ENCODE measurements at regions not wholly inside any gene's neighbourhood (a gene's known extent, or its start where the extent isn't known, plus 50 kb on each side); places are given as distances from the start of the nearest gene placed in this dataset.

DNA sequence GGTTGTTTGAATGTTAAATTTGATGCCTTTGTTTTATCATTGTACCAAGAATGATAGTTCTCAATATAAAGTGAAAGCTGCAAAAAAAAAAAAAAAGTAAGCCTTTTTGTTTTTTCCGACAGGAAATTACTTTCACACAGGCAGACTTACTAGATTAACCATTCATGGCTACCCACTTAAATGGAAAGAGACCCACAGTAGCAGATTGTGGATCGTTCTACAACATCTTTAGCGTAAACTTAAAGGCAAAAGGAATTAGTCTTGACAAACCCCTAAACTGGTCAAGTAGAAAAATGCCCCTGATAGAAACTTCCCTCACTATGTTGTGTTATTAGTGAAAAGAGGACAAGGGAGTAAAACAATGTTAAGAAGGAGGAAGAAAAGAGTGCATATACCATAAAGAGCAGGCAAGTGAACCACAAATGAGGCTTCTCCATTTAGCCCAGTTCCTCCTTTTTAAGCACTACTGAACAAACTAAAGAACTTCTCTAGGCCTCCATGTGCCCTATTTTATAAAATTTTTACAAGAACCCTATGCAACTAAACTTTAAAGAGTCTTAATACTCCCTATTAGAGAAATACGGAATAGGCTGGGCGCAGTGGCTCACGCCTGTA, 1560.3 kb downstream of the MRPL39 start:
- no peak for DNase-seq

DNA sequence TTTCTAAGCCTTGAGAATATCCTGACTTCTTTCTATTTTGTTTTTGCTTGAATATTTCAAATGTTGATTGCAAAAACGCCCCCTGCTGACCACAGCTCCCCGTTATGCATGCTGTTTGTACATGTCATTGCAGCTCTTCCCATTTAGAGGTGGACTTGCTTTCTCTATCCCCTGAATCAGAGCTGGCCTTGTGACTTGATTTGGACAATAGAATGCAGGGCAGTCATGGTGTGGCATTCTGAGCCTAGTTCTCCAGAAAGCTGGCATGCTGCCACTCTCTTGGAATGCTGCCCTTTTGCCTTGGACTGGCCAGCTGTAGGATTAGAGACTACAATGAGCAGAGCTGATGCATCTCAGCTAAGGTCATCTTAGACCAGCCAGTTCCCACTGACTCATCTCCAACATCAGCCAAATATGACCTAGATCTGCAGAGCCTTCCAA, 1561.5 kb downstream of the MRPL39 start:
- no peak for DNase-seq

DNA sequence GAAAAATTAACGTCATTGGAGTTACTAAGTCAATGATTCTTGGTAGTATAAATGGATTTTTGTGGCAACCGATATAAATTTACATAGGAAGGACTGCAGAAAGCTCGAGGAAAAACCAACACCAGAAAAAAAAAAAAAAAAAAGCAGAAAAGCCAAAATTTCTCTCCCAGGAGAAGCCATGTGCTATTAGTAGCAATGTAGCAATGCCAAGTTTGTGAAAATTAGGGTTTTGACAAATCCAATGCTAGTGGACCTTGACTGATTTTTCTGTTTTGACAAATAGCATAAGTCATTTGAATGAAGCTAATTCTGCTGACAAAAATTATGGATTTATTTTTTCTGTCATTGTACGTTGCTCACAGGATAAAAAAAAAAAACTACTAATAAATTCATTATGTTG, 1561.9 kb downstream of the MRPL39 start:
- DNase-seq, result no peak

DNA sequence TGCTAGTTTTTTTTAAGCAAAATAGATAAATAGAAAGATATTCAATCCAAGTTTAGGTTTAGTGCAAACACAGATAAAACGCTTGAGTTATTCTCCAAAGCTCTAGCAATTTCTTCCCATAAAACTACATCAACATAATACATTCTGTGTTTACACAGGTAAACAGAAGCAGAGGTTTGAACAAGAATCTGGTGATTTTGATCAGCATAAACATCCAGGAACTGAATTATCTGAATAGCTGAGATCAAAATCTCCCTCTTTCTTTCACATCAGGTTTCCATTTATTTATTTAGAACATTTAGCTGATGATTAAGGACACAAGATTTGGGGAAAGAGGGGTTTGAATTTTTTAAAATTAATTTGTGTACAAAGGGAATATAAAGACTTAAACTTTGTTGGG, 1564.6 kb downstream of the MRPL39 start:
- no peak for DNase-seq

DNA sequence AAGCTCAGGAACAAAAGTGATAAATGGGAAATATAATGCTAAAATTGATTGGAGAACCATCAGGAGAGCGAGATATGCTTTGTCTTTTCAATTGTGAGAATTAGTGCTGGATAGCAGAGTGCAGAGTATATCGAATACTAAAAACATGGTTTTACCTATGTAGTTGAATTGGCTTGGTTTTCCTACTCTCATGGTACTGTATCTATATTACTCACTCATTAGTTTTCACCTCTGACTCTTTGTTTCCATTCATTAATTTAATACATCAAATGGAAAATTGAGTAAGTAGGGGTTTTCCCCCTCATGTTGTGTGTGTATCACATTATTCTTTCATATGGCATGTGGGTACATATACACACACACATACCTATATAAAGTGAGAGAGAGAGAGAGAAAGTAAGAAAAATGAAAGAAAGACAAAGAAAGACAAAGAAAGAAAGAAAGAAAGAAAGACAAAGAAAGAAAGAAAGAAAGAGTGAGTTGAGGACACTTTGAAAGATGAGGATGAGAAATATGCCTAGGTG, 1574.5 kb downstream of the MRPL39 start:
- DNase-seq, result no peak

DNA sequence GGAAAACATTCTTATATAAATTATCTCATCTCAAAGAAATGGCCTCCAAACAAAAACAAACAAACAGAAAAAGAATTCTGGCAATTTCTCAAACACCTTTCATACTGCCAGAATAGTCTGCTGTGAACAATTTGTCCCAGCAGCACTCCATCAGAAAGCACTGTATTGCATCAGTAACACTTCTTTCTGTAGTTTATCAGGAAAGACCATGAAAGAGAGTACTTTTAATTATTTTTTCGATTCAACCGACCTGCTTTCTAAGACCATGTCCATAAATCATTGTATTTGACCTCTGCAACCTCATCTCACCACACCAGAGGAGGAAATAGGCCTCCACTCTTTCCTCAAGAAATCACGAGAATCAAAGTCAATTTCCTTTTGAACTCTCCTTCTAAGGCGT, 1579.9 kb downstream of the MRPL39 start:
- no peak for DNase-seq

DNA sequence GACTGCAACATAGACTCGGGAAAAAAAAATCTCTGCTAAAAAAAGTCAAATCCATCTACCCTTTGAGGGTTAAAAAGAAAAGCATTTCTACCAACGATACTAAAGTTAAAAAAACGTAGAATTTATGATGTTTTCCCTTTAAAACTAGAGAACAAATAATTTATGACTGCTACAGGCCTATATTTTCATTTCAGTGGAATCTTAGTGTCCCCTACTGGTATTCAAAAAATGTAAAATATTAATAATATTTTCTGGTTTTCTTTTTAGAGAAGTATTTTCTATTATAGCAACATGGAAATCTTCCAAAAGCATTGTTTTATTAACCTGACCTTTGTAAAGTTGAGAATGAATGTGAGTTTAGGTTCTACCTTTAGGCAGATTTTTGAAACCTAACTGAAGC, 1582.2 kb downstream of the MRPL39 start:
- DNase-seq, result no peak

DNA sequence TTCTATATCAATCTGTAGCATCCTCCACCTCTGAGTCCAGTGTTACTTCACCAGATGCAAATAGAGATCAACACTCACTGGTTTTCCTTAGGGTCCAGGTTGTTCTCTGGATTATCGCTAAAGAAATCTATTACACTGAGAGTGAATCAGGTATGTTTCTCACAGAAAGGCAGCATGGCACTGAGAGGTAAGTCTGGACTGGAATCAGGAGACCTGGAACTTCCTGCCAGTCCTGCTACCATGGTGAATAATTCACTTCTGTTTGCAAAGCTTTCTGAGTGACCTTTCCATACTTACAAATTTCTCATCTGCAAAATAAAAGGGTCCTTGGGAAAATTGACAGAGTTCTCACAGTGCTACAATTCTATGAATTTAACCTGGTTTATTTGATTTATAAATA, 1583.3 kb downstream of the MRPL39 start:
- peak; percentile 77 for DNase-seq

DNA sequence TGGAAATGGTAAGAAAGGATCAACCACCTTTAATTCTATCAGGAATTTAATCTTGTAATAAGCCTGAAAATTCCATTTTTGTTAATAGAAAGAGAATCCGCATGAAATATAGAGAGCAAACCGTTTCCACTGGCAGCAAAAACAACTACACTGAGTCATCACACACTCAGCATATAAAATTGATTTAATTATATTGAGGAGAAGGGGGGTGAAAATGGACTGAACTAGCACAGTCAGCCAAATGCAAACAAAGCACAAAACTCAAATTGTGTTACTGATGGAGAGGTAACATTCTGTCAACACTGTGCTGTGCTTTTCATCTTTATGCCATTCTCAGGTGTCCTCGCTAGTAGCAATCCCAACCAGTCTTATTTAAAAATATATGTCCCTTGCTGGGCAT, 1583.9 kb downstream of the MRPL39 start:
- DNase-seq, result peak; percentile 74

DNA sequence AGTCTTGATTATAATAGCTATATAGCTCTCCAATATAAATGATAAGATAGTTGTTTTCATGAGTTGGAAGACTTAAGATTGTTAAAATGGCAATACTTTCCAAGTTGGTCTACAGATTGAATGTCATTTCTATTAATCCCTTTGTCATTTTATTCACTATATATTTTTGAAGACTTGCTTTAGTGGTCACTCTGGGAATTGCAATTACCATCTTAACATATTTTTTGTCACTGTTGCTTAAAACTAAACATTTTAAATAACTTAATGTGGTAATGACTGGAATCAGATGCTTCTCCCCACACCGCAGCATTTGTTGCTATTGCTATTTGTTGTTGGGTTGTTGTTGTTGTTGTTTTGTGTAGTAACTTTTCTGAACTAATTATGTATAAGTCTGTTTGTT, 1592.9 kb downstream of the MRPL39 start:
- DNase-seq, result no peak

DNA sequence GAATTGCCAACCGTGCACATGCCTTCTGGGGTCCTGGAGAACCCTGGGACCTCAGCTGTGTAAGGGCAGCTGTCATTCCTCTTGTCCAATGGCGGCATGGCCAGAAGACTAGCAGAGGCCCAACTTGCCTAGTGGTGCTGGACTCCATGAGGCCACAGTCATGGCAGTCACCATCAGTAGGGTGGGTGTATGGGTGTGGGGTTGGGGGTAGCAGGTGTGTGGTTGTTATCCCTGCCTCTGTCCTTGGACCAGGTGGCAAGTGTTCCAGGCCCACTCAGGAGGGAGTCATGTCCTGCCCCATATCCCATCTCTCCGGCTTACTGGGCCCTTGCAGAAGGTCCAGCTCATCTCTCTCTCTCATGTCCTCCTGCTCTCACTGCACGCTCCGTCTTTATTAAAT, 1596.2 kb downstream of the MRPL39 start:
- no peak for DNase-seq

DNA sequence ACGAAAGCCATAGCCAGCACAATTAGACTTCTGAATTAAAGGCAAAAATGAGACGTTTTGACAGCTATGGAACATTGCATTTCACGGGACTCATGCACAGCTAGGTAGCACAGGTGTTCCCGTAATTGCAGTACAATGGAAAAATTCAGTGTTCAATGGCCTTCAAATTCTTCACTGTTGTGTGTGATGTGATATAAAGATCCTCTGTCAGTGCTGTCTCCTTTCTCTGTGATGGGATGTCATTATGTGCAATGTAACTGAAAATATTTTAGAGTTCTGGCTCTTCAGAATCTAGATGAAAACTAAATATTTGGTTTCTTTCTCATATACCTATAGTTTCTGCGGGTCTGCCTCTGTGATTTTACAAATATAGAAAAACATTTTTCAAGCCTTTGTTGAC, 1599.7 kb downstream of the MRPL39 start:
- no peak for DNase-seq

DNA sequence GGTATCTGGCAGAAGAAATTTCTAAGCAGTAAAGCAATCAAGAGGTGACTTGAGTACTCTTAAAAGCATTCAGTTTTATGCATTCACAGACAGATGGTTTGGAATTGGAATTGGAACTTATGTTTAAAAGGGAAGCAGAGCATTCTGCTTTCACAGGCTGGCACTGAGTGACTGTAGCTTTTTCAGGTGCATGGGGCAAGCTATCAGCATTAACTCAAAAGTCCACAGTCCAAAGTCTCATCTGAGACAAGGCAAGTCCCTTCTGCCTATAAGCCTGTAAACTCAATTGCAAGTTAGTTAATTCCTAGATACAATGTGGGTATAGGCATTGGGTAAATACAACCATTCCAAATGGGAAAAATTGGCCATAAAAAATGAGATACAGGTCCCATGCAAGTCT, 1620.3 kb downstream of the MRPL39 start:
- no peak for DNase-seq

DNA sequence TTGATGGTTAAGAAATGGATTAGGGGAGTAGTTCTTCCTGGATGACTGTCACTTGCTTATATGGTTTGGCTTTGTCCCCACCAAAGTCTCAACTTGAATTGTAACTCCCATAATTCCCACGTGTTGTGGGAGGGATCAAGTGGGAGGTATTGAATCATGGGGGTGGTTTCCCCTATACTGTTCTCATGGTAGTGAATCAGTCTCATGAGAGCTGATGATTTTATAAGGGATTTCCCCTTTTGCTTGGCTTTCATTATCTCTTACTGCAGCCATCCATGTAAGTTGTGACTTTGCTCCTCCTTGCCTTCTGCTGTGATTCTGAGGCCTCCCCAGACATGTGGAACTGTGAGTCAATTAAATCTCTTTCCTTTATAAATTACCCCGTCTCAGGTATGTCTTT, 1621.1 kb downstream of the MRPL39 start:
- DNase-seq, result no peak

DNA sequence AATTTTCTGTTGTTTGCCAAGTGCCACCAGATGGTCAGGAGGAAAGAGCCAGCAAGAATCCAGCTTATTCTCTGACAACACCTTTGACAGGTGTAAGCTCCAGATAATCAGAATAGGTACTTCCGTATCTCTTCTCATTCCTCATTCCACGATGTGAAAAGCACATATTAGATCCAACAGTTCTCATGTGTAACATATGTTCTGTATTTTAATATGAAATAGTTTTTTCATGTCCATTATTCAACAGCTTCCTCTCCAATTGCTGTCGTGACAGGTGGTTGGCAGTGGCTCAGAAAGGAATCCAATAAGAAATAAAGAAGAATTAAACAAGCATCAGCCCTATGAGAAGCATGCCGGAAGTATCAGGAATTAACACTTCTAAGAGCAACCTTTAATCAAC, 1624.7 kb downstream of the MRPL39 start:
- no peak for DNase-seq

DNA sequence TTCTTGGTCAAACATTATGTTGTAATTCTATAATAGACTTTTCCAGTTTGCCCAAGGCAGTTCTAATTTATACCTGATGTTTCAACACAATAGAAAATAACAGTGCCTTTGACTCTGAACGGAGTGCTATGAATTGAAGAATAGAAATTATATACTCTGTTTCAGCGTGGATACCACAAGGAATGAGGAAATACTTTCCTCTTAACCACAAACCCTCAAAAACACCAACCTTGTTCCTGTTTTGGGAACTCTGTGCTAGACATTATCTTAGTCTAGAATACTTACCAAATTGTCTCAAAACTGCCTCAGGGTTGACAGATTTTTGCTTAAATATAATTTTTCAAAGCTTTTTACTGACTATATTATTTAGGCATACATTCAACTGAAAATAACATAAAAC, 1629.3 kb downstream of the MRPL39 start:
- DNase-seq, result no peak

DNA sequence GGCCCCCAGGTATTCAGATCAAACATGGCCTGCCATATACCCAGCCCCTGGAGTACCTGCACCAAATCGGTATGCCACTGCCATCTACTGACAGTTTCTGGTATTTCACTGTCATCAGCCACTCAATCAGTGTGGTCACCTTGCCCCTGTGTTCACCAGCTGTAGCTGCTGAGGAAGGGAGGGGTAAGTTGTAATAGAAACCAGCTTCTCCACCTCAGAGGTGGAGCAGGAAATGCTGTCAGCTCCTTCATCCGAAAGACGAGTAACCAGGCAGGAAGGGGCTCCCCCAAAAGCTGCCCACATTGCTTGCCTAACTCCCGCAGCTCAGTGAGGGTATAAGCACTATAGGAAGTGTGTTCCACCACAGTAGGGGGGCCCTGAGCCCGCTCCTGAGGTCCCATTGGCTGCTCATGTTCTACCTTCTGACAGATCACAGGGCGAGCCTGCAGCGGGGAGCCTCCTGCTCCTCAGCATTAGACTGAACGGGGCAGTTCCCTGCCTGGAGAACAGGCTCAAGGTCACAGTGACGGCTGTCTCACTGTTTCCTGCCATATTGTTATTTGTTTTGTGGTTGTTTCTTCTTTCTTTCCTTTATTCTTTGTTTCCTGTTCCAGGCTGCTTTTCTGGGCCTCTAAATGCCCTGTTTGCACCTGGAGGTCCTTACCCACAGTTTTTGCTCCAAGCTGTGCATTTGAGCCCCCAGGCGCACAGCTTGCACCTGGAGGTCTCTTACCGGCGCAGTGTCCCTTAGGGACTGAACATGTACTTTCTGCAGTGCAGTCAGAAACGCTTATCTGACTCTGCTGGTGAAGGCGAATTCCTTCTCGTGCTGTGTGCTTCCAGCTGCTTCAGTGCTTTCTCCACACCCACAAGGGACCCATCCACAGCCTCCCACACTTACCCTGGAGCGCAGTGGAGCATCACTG, 1638.3 kb downstream of the MRPL39 start:
- peak; percentile 92 for DNase-seq

DNA sequence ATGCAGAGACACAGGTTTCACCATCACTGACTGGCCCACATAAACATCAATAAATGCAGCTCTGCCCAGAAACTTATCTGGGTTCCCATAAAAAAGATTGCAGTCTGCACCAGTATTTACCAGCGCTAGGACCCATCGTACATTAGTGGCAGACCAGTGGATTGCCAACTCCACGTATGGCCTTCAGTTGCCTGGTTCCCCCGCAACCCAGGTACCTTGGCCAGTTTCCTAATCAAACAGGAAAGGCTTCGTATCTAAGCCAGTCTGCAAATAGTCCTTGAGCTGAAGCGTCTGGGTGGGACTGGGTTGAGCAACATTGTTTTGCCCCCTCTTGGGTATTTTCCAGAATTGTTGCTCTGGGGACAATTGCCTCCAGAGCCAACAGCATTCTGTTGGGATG, 1639.3 kb downstream of the MRPL39 start:
- peak; percentile 60 for DNase-seq

DNA sequence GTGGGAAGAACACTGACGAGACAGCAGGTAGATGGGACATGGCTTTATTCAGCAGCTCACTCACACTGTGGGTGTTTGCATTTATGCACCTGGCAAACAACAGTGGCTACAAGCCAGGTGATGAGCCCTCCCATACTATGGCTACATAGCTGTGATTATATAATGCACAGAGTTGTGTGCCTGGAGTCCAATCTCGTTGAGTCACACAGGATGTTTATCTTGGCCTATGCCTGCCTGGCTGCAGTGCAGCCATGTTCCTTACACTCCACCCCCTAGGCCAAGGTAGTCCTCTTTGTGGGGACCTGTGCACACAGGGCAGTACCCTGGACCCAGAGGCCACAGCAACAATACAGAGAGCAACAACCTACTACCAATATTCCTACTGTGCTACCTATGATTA, 1643.8 kb downstream of the MRPL39 start:
- DNase-seq, result no peak

DNA sequence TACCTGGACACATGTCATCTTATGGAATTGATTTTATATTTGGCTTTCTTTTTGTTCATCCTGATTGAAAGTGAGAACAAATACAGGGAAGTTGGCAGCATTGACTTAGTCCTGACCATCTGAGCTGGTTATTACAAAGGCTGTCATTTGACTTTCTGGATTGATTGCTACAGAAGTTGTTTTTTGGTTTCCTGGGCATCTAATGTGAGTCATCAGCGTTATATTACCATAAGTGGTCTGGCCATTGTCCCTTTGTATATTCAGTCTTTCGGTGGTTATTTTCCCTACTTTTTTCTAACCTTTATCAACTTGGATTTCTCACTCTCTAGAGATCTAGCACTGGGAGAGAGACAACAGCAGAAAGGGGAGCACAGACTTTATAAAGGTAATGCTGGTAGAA, 1646.5 kb downstream of the MRPL39 start:
- DNase-seq, result no peak

DNA sequence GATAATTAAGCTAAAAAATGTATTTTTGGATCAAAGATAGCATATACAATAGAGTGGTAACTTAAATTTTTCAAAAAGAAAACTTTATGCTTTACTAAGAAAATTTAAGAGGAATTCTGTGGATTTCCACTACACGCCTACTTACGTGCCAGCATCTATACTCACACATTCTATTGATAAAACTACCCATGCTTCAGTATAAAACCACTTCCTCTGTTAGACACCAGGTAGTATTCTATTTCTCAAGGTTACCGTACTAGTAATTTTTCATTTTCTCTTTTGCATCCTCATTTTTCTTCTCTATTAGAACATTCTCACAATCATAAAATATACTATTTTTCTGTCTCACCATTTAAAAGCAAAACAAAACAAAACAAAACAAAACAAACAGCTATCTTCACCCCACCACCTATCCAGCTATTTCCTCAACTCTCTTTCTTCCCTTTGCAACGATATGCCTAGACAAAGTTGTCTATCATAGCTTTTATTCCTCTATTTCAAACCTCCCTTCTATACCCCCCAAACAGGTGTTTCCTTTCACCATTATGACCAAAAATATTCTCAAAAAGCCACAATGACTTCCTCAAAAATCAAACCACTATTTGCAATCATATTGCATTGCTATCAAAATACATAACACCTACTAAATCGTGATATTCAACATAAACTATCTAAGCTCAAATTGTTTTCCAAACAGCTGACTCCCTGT, 1652.0 kb downstream of the MRPL39 start:
- DNase-seq, result no peak

DNA sequence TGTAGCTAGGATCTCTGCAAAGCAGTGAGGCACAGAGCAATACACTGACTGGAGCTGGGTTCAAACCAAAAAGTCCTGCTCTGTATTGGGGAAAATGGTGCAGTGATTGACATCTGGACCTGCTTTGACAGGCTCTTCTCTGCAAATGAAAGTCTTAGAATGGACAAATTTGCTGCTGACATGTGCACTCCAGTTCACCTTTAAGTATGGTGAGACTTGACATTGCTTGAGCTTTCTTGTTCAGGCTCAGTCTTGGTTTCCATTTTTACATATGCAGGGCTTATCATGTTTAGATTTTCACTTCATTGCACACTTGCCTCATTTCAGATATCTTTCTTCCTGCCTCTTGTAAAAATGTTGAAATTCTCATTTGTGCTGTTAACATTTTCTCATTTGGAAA, 1655.0 kb downstream of the MRPL39 start:
- no peak for DNase-seq

DNA sequence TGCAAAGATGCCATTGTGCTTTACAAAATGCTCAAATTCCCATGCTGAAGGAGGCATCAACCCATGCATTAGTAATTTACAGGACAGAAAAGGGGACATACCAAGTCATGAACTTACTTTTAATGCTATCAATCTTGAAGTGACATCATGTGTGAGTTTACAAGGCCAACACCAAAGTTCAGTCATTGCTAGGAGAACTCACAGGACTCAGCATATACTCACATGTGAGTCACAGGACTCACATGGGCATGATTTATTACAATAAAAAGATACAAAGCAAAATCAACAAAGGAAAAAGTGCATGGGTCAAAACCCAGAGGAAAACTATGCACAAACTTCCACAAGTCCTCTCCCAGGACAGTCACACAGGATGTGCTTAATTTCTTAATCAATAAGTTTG, 1656.0 kb downstream of the MRPL39 start:
- DNase-seq, result no peak

DNA sequence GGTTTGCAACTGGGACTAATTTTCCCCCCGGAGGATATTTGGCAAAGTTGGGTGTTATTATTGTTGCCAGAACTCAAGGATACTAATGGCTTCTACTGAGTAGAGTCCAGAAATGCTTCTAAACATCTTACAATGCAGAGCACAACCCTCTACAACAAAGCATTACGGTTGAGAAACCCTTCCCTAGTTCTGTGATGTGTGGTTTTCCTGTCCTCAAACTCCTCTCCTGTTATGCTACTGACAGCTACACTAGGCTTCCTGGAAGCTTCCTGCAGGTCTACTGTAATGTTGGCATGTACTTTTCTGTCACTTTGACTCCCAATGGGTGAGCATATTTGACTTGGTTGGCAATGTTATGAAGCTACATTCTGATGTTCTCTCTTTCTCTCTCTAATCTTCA, 1656.9 kb downstream of the MRPL39 start:
- no peak for DNase-seq
